GM19452 (cell line): ENCODE measurements at regions not wholly inside any gene's neighbourhood (a gene's known extent, or its start where the extent isn't known, plus 50 kb on each side); places are given as distances from the start of the nearest gene placed in this dataset.
A peak's percentile ranks its signal among the peaks of the same experiment; 100 is the strongest.

Source experiments
- ATAC-seq: cut with Tn5 transposase; IDR thresholded peaks from one replicate; pipeline ENCODE4 v1.9.1; 2021; ENCODE audit not compliant: unreplicated experiment

DNA sequence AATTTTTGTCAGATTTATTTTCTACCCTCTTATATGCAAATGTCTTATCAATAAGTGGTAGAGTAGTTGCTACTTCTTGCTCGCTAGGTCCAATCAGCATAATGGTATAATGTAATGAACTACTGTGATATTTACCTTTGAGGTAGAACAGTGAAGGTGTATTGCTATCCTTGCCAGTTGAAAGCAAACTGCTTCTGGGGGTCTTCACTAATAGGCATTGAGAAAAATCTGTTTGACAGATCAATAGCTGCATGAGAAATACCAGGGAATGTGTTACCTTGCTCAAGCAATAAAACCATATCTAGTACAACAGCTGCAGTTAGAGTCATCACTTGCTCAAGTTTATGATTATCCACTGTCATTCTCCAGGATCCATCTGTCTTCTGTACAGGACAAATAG is 50.1 kb upstream of the EFEMP1 start:
- no peak for ATAC-seq

- ATAC-seq, result no peak
Measured at GRCh38 chr2:55976681-55977080, 53.1 kb upstream of the EFEMP1 start.

DNA sequence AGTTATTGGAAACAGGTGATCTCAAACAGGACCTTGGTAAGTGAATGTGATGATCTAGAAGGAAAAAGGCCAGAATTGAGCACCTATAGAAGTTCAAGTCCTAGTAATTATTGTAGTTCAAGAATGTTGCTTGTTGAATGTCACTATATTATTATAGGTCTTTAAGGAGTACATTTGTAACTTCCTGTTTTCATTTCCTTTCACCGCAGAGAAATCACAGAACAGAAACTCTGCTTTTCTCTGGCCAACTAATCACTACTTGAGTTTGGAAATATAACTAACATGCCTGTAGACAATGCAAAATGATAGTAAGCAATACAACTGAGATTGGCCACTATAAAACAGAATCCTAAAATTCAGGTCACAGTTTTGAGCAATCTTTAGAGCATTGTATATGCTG is 61.8 kb upstream of the EFEMP1 start:
- peak; percentile 96 for ATAC-seq

GRCh38 chr2:55986001-55986400 is 62.4 kb upstream of the EFEMP1 start:
- ATAC-seq, result peak; percentile 11

DNA sequence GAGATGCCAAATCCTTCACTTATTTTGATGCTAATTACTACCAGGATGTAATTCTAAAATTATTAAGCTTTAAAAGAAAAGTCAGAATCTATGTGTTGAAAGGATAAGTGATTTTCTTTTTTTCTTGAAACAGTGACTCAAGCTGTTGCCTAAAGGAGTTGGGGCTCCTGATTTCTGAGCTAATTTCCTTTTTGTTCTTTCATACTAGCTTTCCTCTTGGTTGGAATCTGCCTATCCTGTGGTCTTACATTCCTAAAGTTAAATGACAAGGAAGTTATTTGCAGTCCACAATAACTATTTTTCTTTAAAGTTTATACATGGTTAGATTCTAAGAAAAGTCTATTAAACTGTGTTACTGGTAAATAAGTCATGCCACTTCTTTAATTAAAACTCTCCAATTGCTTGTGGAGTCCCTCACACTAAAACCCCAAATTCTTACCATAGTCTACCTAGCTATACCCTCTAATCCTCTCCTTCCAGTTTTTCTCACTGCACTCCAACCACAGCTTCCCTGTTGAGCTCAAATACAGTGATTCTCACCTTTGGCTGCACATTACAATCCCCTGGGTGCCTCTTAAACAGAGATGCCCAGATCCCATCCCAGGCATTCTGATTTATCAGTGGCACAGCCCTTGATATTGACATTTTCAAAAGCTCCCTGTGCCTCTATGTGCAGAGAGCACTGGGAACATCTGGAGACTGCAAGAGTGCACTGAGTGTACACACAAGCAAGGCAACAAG is 63.3 kb upstream of the EFEMP1 start:
- no peak for ATAC-seq

DNA sequence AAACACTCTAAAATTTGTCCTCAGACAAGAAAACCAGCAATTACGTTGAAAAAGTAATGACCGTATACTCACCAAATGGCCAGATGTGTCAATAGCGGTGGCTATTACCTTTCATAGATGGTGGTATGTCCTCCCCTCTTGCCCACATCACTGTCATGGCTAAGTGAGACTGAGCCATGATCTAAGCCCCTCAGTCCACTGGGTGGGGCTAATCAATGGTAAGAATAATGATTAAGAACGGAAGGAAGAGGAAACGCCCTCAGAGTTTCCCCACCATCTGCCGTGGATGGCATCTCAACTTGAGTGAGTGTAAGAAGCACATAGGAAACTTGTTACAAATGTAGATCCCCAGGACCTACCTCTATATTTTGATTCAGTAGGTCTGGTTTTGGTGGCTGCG is 65.8 kb upstream of the EFEMP1 start:
- no peak for ATAC-seq

DNA sequence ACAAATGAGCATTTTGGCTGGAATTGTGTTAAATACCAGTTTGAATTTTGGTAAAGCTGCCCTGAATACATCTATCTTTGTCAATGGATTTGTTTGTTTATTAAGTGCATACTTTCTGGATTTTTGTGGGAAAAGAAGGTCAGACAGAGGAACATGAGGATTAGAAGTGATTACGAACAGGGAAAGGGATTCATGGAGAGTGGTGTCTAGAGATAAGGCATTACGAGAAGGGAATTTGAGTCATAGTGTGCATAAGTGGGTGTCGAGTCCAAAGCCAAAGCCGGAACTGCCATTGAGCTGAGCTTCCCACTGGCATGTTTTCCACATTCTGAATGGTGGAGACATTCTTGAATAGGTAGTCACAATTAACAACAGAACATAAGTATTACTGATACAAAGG is 68.9 kb upstream of the EFEMP1 start:
- no peak for ATAC-seq

DNA sequence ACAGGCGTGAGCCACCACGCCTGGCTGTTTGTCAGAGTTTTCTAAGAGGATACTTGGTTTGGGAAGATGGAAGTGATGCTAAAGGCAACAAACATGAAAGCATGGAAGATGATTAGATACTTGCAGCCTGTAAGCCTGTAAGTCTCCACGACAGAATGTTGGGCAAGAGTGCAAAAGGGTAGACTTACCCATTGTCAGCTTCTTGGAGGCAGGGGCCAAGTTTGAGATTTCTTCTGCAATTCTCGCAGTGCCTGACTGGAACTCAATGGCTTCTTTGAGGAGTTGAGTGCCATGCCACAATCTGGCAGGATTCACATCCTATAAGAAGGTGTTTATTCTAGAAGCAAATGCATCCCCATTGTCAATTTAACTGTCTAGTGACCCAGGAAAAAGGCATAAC is 70.1 kb upstream of the EFEMP1 start:
- no peak for ATAC-seq

GRCh38 chr2:55995211-55995610 is 71.6 kb upstream of the EFEMP1 start:
- no peak for ATAC-seq

DNA sequence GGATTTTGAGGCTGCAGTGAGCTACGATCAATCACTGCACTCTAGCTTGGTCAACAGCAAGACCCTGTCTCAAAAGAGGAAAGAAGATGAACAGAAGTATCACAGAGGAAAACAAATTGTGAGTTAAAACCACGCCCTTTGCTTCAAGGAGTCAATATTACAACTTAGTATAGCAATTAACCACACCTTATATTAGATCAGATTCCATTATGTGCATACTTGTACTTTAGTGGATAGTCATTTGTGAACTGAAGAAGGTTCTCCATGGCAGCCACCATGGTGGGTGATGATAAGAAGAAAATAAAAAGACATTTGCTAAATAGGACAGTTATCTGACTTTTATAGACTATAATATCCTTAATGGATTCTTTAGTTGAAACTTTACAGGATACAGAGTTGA is 72.3 kb upstream of the EFEMP1 start:
- no peak for ATAC-seq

DNA sequence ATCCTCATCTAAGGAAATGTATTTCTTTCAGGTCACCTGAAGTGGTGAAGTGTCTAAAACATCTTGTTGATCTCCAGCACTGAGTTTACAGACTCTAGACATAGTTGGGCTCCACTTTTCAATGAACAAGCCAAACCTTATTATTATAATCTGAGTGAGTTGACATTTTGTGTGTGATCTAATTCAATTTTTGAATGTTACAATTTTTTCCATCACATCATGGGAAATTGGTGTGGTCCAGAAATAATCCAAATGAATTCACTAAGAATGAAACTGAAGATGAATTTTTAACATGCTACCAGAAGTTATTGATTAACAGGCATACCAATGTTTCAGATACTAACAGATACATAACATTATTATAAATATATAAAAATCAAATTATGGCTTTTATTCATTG is 75.6 kb upstream of the EFEMP1 start:
- no peak for ATAC-seq

DNA sequence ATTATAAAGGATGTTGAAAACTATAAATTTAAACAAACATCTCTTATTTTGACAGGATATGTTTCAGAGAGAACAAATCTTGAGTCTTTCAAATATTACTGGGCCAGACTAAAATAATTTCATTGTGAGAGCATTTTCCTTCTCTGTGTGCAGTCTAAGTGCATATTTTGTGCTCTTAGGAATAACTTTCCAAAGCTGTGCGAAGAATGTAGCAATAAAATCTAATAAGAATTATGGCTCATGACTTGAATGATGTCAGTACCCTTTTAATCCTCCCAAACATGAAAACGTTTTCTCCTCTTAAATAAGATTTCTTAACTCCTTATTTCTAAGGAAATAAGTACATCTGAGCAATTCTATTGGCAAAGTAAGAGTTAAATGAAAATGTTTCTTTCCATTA is 76.2 kb upstream of the EFEMP1 start:
- no peak for ATAC-seq

DNA sequence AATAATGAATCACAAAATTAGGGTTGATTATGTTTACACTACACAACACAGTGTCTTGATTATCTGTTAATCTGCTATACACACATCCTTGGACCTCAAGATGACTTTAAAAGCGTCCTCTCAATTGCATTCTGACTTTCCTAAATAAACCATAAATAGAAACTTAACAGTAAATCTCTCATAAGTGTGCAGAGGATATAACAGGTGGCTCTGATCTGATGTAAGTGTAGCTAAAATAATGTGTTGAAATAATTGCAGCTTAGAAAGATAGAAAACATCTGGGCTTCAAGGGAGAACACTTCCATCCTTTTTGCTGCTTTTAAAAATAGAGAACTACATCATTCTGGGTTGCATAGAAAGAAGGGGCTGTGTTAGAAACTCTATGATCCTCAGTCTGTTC is 78.4 kb upstream of the EFEMP1 start:
- ATAC-seq, result no peak

DNA sequence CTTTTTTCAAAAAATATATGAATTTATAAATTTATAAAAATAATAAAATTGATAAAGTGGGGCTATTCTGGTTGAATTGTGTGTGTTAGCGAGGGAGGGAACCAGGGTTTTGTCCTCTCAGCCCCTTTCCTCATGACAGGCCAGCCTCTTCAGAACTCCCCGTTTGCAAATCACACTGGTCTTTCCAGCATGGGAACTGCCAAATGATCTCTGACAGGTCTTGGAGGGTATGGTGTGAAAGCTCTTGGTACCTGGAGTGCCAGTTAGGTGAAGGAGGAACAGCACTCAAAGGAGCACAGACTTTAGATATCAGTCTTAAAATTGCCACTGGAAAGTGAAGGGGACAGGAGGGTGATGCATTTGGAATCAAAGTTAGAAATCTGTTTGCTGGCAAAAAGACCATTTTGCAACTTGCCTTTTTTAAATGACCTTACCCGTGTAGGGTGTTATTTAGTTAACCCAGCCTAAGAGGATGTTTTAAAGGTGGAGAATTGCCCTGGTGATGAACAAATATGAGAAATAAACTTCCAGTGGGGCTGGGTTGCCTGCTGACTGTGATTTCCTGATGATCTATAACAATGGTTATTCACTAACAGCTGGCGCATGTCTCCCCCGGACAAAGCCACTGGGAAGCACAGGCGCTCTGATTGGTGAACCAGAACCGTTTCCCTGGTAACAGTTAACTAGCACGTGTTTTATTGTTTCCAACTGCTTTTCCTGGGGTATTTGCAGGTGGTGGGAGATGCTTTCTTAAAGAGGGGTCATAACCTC is 85.3 kb upstream of the EFEMP1 start:
- no peak for ATAC-seq

GRCh38 chr2:56009758-56010458 is 86.3 kb upstream of the EFEMP1 start:
- ATAC-seq, result no peak

DNA sequence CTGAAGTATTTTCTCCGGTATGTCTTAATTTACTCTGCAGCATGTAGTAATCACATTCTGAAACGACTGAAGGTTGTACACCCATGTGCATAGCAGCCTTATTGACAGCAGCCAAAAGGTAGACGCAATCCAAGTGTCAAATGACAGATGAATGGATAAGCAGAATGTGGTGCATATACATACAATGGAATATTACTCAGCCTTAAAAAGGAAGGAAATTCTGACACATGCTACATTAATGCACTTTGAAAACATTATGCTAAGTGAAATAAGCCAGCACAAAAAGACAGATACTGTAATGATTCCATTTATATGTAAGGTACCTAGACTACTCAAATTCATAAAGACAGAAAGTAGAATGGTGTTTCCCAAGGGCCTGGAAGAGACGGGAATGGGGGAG is 88.0 kb upstream of the EFEMP1 start:
- no peak for ATAC-seq

GRCh38 chr2:56012221-56012765 is 88.7 kb upstream of the EFEMP1 start:
- no peak for ATAC-seq

DNA sequence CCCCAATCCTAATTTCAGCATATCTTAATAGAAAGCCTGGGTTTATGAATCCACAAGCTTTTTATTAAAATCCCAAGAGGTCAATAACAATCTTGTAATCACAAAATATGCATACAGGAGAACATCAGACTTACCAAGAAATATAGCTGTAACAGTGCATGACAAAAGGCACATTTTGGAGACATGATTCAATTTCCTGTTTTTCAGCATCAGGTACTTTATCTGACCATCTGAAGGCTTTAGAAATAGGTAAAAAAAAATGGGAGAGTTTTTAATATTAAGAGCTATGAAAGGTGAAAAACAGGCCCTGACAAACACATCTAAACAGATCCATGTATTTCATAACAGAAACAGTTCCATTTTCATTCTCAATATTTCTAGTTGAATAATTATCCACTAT is 89.9 kb upstream of the EFEMP1 start:
- no peak for ATAC-seq

DNA sequence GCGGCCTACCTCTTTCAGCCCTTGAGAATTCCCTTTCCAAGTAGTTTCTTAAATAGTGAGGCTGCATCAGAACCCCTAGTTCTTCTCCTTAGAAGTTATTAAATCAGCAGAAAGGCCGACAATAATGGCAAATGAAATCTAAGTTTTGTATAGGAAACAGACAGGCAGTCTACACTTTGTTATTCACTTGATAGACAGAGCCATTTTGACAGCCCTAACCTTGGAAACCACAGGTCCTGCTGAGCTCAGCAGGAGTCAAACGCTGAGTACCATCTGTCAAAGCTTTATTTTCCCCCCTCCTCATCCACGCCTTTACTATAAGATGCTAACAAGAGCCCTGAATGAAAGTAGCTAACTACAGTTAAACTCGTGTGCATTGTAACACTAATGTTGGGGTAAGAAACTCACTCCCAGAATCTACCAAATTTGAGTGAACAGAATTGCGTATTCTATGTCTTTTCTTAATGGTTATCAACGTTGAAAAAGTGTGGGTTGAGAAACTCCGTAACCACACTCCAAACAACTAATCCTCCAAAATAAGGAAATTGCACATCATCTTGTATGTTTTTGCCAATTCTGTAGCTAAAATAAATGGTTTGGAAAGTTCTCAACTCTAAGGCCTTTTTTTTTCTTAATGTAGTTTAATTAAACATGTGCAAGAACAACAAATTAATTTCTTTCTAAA is 90.6 kb upstream of the EFEMP1 start:
- ATAC-seq, result no peak

DNA sequence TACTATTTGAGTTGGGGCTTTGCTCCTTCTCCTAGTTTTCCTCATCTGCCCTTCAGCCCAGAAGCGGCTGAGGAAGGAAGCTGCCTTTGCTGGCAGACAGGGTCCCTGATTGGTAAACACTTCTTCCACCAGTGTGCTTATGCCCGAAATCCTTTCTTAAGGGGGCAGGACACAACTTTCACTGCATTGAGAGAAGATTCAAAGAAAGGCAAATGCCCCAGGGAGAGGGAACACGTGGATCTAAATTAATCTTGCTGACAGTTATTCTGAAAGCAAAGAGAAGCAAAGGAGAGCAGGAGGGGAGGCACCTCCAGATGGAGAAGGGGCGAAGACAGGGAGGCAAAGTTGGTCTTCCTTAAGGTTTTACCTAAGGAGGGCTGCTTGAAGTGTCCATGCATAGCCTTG is 92.1 kb upstream of the EFEMP1 start:
- ATAC-seq, result no peak

GRCh38 chr2:56017784-56018183 is 94.2 kb upstream of the EFEMP1 start:
- ATAC-seq, result no peak
